K562 (cell line): ENCODE measurements at regions not wholly inside any gene's neighbourhood (a gene's known extent, or its start where the extent isn't known, plus 50 kb on each side); places are given as distances from the start of the nearest gene placed in this dataset.

ENCODE experiments used
- ATAC-seq: fragments of 200-7000 bp; cut with Tn5 transposase; 3 replicates; pipeline ENCODE4 v1.9.1; 2020; ENCODE audit warnings: moderate library complexity
- BruUV-seq: library from RNA; stranded (reverse); fragments of 400-500 nt; replicated peaks from 2 replicates; lab custom pipeline; 2021; lab: Mats Ljungman, UMichigan
- CTCF ChIA-PET: fragments of 300-600 bp; formaldehyde crosslinking; extraction: SDS; loops from one replicate; lab custom pipeline; 2021; ENCODE audit warnings: low intra/inter-chr PET ratio; lab: Yijun Ruan, JAX
- POLR2A ChIA-PET: fragments of 300-600, 350-650 bp; sonication (Branson Sonifier 250); formaldehyde crosslinking; extraction: SDS; loops from one replicate; lab custom pipeline; 2021; ENCODE audit warnings: antibody characterized with exemption, inconsistent platforms; lab: Yijun Ruan, JAX
- DNase-seq, 4 experiments: peaks; one replicate each; pipeline versions ENCODE4 v3.0.0 to v3.0.0-alpha.2; 2011 to 2018; ENCODE audit warnings: low spot score in 3 of 4, mixed read lengths in 3 of 4; ENCODE audit errors: extremely low read depth in 1 of 4
- FAIRE-seq: peaks from 2 replicates; lab custom pipeline; 2011; peaks lifted over from hg19 to GRCh38; lab: Jason Lieb, UNC
- H2AFZ ChIP-seq: 2 replicates; pipeline ENCODE4 v1.6.0; 2011; ENCODE audit warnings: low read depth, low read length, control low read depth, inconsistent platforms
- H3K27ac ChIP-seq: fragments of 200-600 bp; 3 replicates; pipeline ENCODE4 v1.8.0; 2011; ENCODE audit warnings: low read depth, mild to moderate bottlenecking, control low read depth, inconsistent platforms, low read length, moderate library complexity, mixed read lengths; ENCODE audit errors: extremely low read depth
- H3K27me3 ChIP-seq, 2 experiments: fragments of 300-600 bp in 1 of 2; 2 replicates in 1 of 2; 3 replicates in 1 of 2; pipeline versions ENCODE4 v1.6.0 to v1.8.0; 2011; ENCODE audit warnings: inconsistent platforms in 2 of 2, low read length in 2 of 2, mild to moderate bottlenecking in 1 of 2, mixed read lengths in 1 of 2, moderate library complexity in 1 of 2; ENCODE audit not compliant: control insufficient read depth in 2 of 2, insufficient read depth in 2 of 2
- H3K36me3 ChIP-seq: fragments of 300-600 bp; 3 replicates; pipeline ENCODE4 v1.8.0; 2011; ENCODE audit warnings: mild to moderate bottlenecking, low read length, inconsistent platforms; ENCODE audit not compliant: control insufficient read depth, insufficient read depth
- H3K4me1 ChIP-seq, 2 experiments: fragments of 200-600 bp in 1 of 2; replicated peaks in 1 of 2; 2 replicates in 1 of 2; 3 replicates in 1 of 2; pipeline versions ENCODE4 v1.5.1 to v1.8.0; 2011; ENCODE audit warnings: inconsistent platforms in 2 of 2, low read length in 2 of 2, mild to moderate bottlenecking in 1 of 2, mixed read lengths in 1 of 2, moderate library complexity in 1 of 2; ENCODE audit not compliant: control insufficient read depth in 2 of 2, insufficient read depth in 2 of 2
- H3K4me2 ChIP-seq: 2 replicates; pipeline ENCODE4 v1.6.1; 2011; ENCODE audit warnings: low read length, control low read depth, inconsistent platforms, mixed read lengths; ENCODE audit not compliant: insufficient read depth
- H3K4me3 ChIP-seq: fragments of 200-600 bp; sonication (generic), shearing (Covaris generic); 2 replicates; pipeline ENCODE4 v1.5.1; 2016; ENCODE audit warnings: control low read depth, inconsistent platforms
- H3K79me2 ChIP-seq: fragments of 200-600 bp; 3 replicates; pipeline ENCODE4 v1.8.0; 2011; ENCODE audit warnings: low read length, inconsistent platforms; ENCODE audit not compliant: control insufficient read depth, insufficient read depth
- H3K9ac ChIP-seq, 2 experiments: 2 replicates each; pipeline versions ENCODE4 v1.6.0 to v1.6.1; 2011; ENCODE audit warnings: low read depth in 2 of 2, low read length in 2 of 2, control low read depth in 1 of 2, inconsistent platforms in 1 of 2, mild to moderate bottlenecking in 1 of 2, mixed read lengths in 1 of 2; ENCODE audit not compliant: insufficient read depth in 1 of 2
- H3K9me1 ChIP-seq: one replicate; pipeline ENCODE4 v1.6.0; 2011; ENCODE audit warnings: inconsistent platforms, mild to moderate bottlenecking, low read length, moderate library complexity; ENCODE audit not compliant: control insufficient read depth, insufficient read depth
- H3K9me3 ChIP-seq: replicated peaks from 2 replicates; pipeline ENCODE4 v1.5.1; 2011; ENCODE audit warnings: low read depth, low read length, inconsistent platforms; ENCODE audit not compliant: control insufficient read depth, insufficient read depth
- H4K20me1 ChIP-seq: replicated peaks from 2 replicates; pipeline ENCODE4 v1.6.1; 2011; ENCODE audit warnings: low read length, inconsistent platforms, mixed read lengths; ENCODE audit not compliant: control insufficient read depth, insufficient read depth
- CSDE1 ChIP-seq, 2 experiments: fragments of 450-650 bp; IDR thresholded peaks; 2 replicates each; pipeline ENCODE4 v1.6.1; 2016; ENCODE audit warnings: mild to moderate bottlenecking in 1 of 2
- CTBP1 ChIP-seq: fragments of 450-650 bp; IDR thresholded peaks from 2 replicates; pipeline ENCODE4 v1.6.1; 2016; ENCODE audit warnings: borderline replicate concordance
- FOXP1 ChIP-seq: sonication (generic); formaldehyde crosslinking; IDR thresholded peaks from 2 replicates; pipeline ENCODE4 v1.8.0; 2022; ENCODE audit warnings: mild to moderate bottlenecking, missing genetic modification reagents
- KDM5B ChIP-seq: fragments of 200-600 bp; sonication (generic); IDR thresholded peaks from 2 replicates; pipeline ENCODE4 v1.6.1; 2012; ENCODE audit warnings: low read depth, mild to moderate bottlenecking, moderate library complexity, low read length, control low read depth, inconsistent platforms; ENCODE audit not compliant: insufficient replicate concordance
- MXI1 ChIP-seq: IDR thresholded peaks from 2 replicates; pipeline ENCODE4 v1.6.1; 2011; ENCODE audit warnings: low read depth, mild to moderate bottlenecking, improper control_type of control experiment, low read length
- SUPT5H ChIP-seq: fragments of 450-650 bp; IDR thresholded peaks from 2 replicates; pipeline ENCODE4 v1.6.1; 2016
- TAF1 ChIP-seq: IDR thresholded peaks from 2 replicates; pipeline ENCODE4 v1.6.1; 2011; ENCODE audit warnings: mild to moderate bottlenecking, low read length, moderate library complexity; ENCODE audit not compliant: insufficient read depth, control insufficient read depth, severe bottlenecking; ENCODE audit errors: extremely low read depth
- ZNF175 ChIP-seq: fragments of 200-800 bp; sonication (Bioruptor generic); IDR thresholded peaks from 2 replicates; pipeline ENCODE4 v1.6.1; 2016; ENCODE audit warnings: low read depth, mild to moderate bottlenecking, missing genetic modification characterization, missing compliant biosample characterization
- WGBS: fragments of 100-300 bp; shearing (Covaris generic); methylation state at CpG from one replicate; pipeline ENCODE4 v1.1.6; 2016; ENCODE audit warnings: low coverage, mixed read lengths; ENCODE audit not compliant: insufficient coverage; ENCODE audit errors: missing lambda C conversion rate; 5-methylcytosine and 5-hydroxymethylcytosine counted together
- in situ Hi-C: fragments of 300-500 bp; cut with MboI; formaldehyde crosslinking; loops from 4 replicates; pipeline ENCODE4 v1.15.0; 2018; ENCODE audit warnings: inconsistent platforms, mixed read lengths
- intact Hi-C: fragments of 100-400 bp; cut with micrococcal nuclease; formaldehyde crosslinking; loops from 2 replicates; pipeline ENCODE4 v1.14.2; 2022

DNA sequence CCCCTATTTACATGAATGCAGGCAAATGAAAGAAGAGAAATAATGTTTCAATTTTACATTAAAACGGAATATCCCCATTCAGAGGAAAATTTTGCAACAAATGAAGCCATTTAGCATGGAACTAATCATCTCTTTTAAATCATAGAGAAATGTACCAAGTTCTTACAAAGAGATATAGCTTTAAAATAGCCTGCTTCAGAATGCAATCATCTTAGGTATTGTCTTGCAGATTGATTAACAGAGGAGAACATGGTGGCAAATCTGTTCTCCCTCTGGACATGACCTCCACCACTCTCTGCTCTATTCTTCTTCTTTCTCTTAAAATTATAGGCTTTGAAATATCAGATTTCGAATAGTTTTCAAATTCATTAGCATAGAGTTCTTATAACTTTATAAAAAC lies 155.7 kb upstream of the DTNBP1 start:
- Histone ChIP-seq H3K79me2 (no peaks in the 10 kb centered on the region), H3K4me3 (no peak overlapping the region), H3K9ac (no peak overlapping the region), H2AFZ (no peak overlapping the region), H3K9me1 (no peaks in the 10 kb centered on the region), H3K4me2 (no peak overlapping the region), H3K36me3 (no peaks in the 10 kb centered on the region), H3K27ac (no peak overlapping the region), H3K4me1 (peaks cover 8 to 10% of the 10 kb centered on the region in 2 experiments; a peak in 4 of 5 replicates), H3K27me3 (peaks cover 0 to 5% of the 10 kb centered on the region in 2 experiments; a peak in 1 of 5 replicates), H3K9me3 (no peaks in the 10 kb centered on the region), H4K20me1 (no peaks in the 10 kb centered on the region)
- intact Hi-C loops (no loop called here), in situ Hi-C loops (no loop called here)
- no TSS peak for BruUV-seq
- no peak for FAIRE-seq
- CTCF ChIA-PET = no interaction called here
- POLR2A ChIA-PET = interaction anchor here (1.1 kb wide), 1 partner anchor 46 kb away, joined by 3 read pairs; no protein-coding TSS in a partner anchor
- TF ChIP-seq MXI1 = no peak
- TF ChIP-seq FOXP1 (CRISPR knock-in tag) = no peak
- TF ChIP-seq CSDE1 (IDR thresholded peaks at IDR 0.05) = no peak
- no peak for TF ChIP-seq KDM5B
- no peak for TF ChIP-seq ZNF175
- TF ChIP-seq SUPT5H = no peak
- TF ChIP-seq CTBP1 = no peak
- no peak for TF ChIP-seq TAF1
- DNase-seq = no peak
- 23% methylated on average over 2 of the region's 2 CpGs for WGBS
- no peak for ATAC-seq
